GM20000 (cell line): ENCODE measurements at regions not wholly inside any gene's neighbourhood (a gene's known extent, or its start where the extent isn't known, plus 50 kb on each side); places are given as distances from the start of the nearest gene placed in this dataset.
"Not testable (repeated sequence)": the region's sequence is repeated elsewhere in the genome, so short reads cannot be mapped to it uniquely, and the experiment has no call there.

Experiments
- DNase-seq: peaks from one replicate; pipeline ENCODE4 v3.0.0; 2012; ENCODE audit warnings: low spot score
- TF ChIP-seq, protein P1 (sequence below): IDR thresholded peaks from 2 replicates; pipeline ENCODE4 v1.5.1; 2012; ENCODE audit warnings: mild to moderate bottlenecking, control low read depth; ENCODE audit errors: extremely low read depth, missing control alignments

DNA sequence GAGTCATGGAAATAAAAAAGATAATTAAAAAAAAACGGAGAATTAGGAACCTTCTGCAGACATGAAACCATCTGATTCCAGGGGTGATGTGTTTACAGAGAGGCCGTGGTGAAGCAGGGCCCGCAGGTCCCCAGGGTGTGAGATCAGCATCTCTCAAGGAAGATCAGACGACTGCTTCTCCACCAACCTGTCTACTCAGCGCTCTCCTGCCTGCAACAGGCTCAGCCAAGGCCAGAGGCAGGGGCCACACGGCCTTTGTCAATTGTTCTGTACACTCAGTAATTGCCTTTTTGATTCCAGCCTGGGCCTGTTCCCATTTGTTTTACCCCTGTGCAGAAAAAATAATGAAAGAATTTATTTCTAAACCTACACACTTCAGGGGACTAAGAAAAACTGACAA, 124.6 kb downstream of the NXPE2 start:
- TF ChIP-seq, protein P1, sequence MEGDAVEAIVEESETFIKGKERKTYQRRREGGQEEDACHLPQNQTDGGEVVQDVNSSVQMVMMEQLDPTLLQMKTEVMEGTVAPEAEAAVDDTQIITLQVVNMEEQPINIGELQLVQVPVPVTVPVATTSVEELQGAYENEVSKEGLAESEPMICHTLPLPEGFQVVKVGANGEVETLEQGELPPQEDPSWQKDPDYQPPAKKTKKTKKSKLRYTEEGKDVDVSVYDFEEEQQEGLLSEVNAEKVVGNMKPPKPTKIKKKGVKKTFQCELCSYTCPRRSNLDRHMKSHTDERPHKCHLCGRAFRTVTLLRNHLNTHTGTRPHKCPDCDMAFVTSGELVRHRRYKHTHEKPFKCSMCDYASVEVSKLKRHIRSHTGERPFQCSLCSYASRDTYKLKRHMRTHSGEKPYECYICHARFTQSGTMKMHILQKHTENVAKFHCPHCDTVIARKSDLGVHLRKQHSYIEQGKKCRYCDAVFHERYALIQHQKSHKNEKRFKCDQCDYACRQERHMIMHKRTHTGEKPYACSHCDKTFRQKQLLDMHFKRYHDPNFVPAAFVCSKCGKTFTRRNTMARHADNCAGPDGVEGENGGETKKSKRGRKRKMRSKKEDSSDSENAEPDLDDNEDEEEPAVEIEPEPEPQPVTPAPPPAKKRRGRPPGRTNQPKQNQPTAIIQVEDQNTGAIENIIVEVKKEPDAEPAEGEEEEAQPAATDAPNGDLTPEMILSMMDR, result no peak
- DNase-seq, result no peak

DNA sequence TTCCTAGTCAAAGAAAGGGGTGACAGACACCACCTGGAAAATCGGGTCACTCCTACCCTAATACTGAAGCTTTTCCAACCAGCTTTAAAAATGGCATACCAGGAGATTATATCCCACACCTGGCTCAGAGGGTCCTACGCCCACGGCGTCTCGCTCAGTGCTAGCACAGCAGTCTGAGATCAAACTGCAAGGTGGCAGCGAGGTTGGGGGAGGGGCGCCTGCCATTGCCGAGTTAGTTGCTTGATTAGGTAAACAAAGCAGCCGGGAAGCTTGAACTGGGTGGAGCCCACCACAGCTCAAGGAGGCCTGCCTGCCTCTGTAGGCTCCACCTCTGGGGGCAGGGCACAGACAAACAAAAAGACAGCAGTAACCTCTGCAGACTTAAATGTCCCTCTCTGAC, 127.1 kb downstream of the NXPE2 start:
- not testable (repeated sequence) for DNase-seq

DNA sequence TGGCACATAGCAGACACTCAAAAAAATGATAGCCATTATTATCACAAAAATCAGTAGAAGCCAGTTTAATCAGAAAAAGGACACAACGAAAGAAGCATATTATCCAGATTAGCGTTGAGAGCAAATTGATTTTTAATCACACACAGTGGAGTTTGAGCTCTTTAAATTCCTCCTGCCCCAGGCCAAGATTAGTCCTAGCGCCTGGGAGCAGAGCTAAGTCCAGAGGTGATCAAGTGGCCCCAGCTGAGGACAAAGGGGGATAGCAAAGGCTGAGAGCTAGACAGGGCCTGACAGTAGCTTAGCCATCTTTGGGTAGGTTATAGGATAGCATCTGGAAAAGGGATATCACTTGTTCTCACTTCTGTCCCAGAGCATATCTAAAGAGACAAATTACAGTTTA, 133.6 kb downstream of the NXPE2 start:
- TF ChIP-seq, protein P1, result no peak
- DNase-seq, result no peak

DNA sequence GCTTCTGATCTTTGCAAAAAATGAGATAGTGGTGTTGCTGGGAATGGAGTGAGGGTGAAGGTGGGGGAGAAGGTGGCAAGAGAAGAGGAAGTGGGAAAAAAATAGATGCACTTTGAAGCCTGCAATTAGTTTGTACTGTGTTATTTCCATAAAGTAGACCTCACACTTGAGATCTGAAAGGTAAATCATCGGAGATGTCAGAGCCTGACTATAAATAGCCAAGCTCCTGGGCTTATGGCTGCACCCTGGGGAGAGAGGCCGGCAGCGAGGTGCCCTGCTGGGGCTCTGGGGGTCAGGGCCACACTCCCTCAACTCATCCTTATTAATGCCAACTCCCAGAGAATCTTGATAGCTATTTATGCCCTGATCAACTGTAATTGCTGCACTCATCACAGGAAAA, 134.4 kb downstream of the NXPE2 start:
- DNase-seq, result no peak
- TF ChIP-seq, protein P1, result no peak

DNA sequence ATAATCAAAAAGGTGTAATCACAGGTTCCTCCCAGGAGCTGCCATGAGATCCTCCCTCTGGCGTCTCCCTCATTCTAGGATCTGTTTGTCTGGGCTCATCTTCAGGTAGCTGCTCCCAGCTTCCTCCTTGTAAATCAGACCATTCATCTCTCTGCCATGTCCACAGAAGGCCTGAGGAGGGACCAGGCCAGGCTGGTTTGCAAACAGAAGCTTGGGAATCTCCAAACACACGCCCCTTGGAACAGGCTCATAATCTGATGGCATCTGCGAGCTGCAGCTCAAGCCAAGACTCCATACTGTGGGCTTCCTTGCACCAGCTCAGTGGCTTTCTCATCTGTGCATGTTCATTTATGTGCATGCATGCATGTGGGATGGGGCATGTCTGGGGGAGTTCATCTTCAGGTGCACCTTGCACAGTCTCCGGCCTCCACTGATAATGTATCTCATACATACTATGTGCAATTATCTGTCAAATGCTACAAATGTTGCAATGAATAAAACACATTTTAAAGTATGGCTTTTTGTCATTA, 134.9 kb downstream of the NXPE2 start:
- TF ChIP-seq, protein P1, result no peak
- no peak for DNase-seq

DNA sequence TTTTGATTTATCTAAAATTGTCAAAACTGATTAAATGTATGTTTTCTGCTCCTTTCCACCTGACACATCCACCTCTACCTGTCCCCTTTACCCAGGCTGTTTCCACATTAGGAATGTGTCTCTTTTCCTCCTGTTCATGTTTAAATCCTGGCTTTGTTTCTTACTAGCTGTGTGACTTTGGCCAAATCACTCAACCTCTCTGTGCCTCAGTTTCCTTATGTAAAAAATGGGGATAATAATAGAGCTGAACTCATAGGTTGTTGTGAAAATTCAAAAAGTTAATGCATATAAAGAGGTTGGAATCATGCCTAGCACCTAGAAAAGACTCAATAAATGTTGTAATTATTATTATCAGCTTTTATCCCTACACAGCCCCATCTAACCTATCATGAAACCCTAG, 136.8 kb downstream of the NXPE2 start:
- DNase-seq, result no peak
- TF ChIP-seq, protein P1, result no peak

DNA sequence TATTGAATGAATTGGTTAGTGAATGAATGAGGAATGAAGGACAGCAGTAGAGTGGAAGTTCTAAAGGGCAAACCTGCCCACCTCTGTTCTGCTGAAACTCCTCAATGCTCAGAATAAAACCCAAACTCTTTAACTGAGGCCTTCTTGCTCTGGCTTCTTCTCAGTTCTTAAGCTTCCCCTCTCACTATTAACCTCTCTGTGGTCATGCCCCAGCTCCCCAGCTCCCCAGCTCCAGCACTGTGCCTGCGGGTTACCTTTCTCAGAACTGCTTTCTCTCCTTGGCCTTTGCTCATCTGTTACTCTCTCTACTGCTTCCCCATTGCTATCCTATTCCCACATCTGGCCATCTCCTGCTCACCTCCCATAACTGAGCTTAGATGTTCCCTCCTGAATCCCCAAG, 137.4 kb downstream of the NXPE2 start:
- DNase-seq, result no peak
- TF ChIP-seq, protein P1, result no peak

DNA sequence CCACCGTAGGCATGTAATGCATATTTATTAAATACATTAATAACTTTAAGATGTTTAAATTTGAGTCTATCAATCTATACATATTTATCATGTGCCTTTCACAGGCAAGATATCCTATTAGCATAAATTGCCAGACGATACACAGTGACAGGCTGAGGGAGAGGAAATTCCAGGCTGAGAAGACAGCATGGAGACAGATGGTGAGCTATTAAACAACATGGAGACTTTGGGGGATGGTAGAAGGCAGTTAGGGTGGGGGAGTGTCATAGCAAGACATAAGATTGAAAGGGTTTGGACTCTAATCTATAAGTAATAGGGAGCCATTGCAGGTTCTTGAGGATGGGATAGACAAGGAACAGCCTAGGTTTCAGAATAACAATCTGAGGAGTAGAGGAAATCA, 138.5 kb downstream of the NXPE2 start:
- DNase-seq, result no peak
- TF ChIP-seq, protein P1, result no peak
